AG04450 (cell line): ENCODE measurements at regions not wholly inside any gene's neighbourhood (a gene's known extent, or its start where the extent isn't known, plus 50 kb on each side); places are given as distances from the start of the nearest gene placed in this dataset.

ENCODE experiments used
- CTCF ChIA-PET: fragments of 300-600, 350-600 bp; formaldehyde crosslinking; extraction: SDS; loops from one replicate; lab custom pipeline; 2022; ENCODE audit warnings: antibody characterized with exemption, inconsistent platforms; lab: Charles Lee
- POLR2A ChIA-PET: fragments of 350-600 bp; formaldehyde crosslinking; extraction: SDS; loops from one replicate; lab custom pipeline; 2021; ENCODE audit warnings: antibody characterized with exemption, inconsistent platforms; lab: Yijun Ruan, JAX
- DNase-seq: peaks from one replicate; pipeline ENCODE4 v3.0.0-alpha.2; 2011; ENCODE audit warnings: low read depth, low spot score
- H3K27ac ChIP-seq: one replicate; pipeline ENCODE4 v1.5.1; 2012; ENCODE audit warnings: low read depth, low read length, control low read depth
- H3K27me3 ChIP-seq: one replicate; pipeline ENCODE4 v1.6.0; 2012; ENCODE audit warnings: low read length; ENCODE audit not compliant: control insufficient read depth, insufficient read depth
- H3K4me3 ChIP-seq: 2 replicates; pipeline ENCODE4 v1.5.1; 2011; ENCODE audit warnings: mild to moderate bottlenecking, low read depth, low read length, control low read depth
- H3K9me3 ChIP-seq: 2 replicates; pipeline ENCODE4 v1.5.1; 2012; ENCODE audit warnings: low read length; ENCODE audit not compliant: control insufficient read depth, insufficient read depth
- TF ChIP-seq, protein P1 (sequence below): IDR thresholded peaks from 2 replicates; pipeline ENCODE4 v1.5.1; 2011; ENCODE audit warnings: low read depth, low read length, control low read depth, inconsistent platforms

DNA sequence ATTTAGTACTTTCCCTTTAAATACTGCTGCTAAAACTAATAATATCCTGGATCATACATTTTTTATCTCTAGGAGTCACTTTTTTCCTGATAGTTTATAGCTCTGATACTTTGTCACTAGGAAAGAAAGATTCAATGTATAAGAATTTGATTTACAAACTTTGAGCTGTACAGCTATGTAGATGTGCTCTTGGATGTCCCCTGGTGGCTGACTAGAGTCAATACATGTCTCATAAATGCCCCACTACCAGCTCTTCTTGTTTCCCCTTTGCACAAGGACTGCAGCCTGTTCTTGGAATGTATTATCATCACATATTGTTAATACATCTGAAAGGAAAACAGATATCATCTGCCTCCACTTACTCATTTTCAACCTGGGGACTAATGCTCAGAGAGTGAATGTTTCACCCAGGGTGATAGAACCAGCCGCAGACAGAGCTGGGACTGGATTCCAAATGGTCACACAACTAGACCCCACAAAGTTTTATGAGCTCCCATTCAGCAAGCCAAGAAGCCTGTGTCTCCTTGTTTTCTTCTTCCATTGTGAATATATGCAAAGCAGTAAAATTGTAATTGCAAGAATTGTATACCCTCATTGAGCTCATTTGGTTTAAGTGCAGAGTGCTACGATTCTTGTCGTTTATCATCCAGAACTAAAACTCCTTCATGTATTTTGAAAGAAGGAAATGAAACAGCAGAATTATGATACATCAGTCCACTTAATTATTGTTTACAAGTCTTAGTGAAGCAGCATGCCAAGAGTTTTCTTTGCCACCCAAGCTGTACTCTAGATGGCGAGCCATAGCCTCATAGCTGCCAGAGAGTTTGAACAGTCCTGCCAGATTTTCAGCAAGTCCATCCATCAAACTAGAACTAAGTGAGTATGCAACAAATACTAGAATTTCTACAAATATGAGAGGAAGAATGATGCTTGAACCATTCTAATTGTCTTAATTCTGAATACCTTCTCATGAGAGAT, 261.6 kb upstream of the LMCD1 start:
- TF ChIP-seq, protein P1, sequence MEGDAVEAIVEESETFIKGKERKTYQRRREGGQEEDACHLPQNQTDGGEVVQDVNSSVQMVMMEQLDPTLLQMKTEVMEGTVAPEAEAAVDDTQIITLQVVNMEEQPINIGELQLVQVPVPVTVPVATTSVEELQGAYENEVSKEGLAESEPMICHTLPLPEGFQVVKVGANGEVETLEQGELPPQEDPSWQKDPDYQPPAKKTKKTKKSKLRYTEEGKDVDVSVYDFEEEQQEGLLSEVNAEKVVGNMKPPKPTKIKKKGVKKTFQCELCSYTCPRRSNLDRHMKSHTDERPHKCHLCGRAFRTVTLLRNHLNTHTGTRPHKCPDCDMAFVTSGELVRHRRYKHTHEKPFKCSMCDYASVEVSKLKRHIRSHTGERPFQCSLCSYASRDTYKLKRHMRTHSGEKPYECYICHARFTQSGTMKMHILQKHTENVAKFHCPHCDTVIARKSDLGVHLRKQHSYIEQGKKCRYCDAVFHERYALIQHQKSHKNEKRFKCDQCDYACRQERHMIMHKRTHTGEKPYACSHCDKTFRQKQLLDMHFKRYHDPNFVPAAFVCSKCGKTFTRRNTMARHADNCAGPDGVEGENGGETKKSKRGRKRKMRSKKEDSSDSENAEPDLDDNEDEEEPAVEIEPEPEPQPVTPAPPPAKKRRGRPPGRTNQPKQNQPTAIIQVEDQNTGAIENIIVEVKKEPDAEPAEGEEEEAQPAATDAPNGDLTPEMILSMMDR = peak; percentile 97
- DNase-seq = peak; percentile 27
- Histone ChIP-seq H3K27ac (no peak overlapping the region), H3K4me3 (no peak overlapping the region), H3K9me3 (no peaks in the 10 kb centered on the region), H3K27me3 (no peaks in the 10 kb centered on the region)
- ChIA-PET CTCF (interaction anchor here (0.6 to 2.9 kb wide), 27 partner anchors 9 to 806 kb away, joined by 3 to 27 read pairs (median 3); no protein-coding TSS in a partner anchor), POLR2A (no interaction called here)

GRCh38 chr3:8246070-8246469, 255.6 kb upstream of the LMCD1 start:
- H3K9me3 ChIP-seq = no peaks in the 10 kb centered on the region
- no peak overlapping the region for H3K4me3 ChIP-seq
- DNase-seq = no peak
- CTCF ChIA-PET = no interaction called here
- TF ChIP-seq, protein P1 = no peak
- H3K27me3 ChIP-seq = no peaks in the 10 kb centered on the region
- H3K27ac ChIP-seq = no peak overlapping the region
- POLR2A ChIA-PET = no interaction called here

- Histone ChIP-seq H3K27ac (no peak overlapping the region), H3K9me3 (no peaks in the 10 kb centered on the region), H3K27me3 (no peaks in the 10 kb centered on the region), H3K4me3 (no peak overlapping the region)
- TF ChIP-seq, protein P1 = no peak
- no peak for DNase-seq
- ChIA-PET POLR2A (no interaction called here), CTCF (interaction anchor here (0.7 to 3.6 kb wide), 2 partner anchors 13 to 48 kb away, joined by 4 to 15 read pairs; no protein-coding TSS in a partner anchor)
Observed at GRCh38 chr3:8253201-8253600, 248.4 kb upstream of the LMCD1 start.

- CTCF ChIA-PET = interaction anchor here (3.6 kb wide), 1 partner anchor 15 kb away, joined by 15 read pairs; no protein-coding TSS in a partner anchor
Observed at GRCh38 chr3:8254489-8254888, 247.1 kb upstream of the LMCD1 start.

More at GRCh38 chr3:8254489-8254888, 247.1 kb upstream of the LMCD1 start:
- no peak for DNase-seq
- no peak overlapping the region for H3K27ac ChIP-seq
- no peaks in the 10 kb centered on the region for H3K27me3 ChIP-seq
- POLR2A ChIA-PET = no interaction called here
- H3K9me3 ChIP-seq = no peaks in the 10 kb centered on the region
- H3K4me3 ChIP-seq = no peak overlapping the region
- TF ChIP-seq, protein P1 = no peak
